ENCODE measurements at regions not wholly inside any gene's neighbourhood (a gene's known extent, or its start where the extent isn't known, plus 50 kb on each side); places are given as distances from the start of the nearest gene placed in this dataset.

DNA sequence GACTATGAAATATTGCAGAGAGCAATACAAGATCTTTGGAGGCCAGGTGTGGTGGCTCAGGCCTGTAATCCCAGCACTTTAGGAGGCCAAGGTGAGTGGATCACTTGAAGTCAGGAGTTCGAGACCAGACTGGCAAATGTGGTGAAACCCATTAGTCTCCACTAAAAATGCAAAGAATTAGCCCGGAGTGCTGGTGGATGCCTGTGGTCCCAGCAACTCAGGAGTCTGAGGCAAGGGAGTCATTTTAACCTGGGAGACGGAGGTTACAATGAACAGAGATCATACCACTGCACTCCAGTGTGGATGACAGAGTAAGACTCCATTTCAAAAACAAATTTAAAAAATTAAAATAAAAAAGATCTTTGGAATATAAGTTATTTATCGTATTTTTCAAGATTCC lies 76.6 kb downstream of the PRKAB2 start:
- TF ChIP-seq, protein P1, sequence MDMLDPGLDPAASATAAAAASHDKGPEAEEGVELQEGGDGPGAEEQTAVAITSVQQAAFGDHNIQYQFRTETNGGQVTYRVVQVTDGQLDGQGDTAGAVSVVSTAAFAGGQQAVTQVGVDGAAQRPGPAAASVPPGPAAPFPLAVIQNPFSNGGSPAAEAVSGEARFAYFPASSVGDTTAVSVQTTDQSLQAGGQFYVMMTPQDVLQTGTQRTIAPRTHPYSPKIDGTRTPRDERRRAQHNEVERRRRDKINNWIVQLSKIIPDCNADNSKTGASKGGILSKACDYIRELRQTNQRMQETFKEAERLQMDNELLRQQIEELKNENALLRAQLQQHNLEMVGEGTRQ (CRISPR knock-in tag; IDR thresholded peaks at IDR 0.05) = no peak
- no peak for TF ChIP-seq CTCF (IDR thresholded peaks at IDR 0.05)
- TF ChIP-seq, protein P2, sequence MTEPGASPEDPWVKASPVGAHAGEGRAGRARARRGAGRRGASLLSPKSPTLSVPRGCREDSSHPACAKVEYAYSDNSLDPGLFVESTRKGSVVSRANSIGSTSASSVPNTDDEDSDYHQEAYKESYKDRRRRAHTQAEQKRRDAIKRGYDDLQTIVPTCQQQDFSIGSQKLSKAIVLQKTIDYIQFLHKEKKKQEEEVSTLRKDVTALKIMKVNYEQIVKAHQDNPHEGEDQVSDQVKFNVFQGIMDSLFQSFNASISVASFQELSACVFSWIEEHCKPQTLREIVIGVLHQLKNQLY (CRISPR knock-in tag; IDR thresholded peaks at IDR 0.05) = no peak
- TF ChIP-seq CBFB (CRISPR knock-in tag; IDR thresholded peaks at IDR 0.05; ENCODE audit: low read depth) = no peak
- no peak for TF ChIP-seq MYBL2 (CRISPR knock-in tag; IDR thresholded peaks at IDR 0.05)
